ENCODE measurements at regions not wholly inside any gene's neighbourhood (a gene's known extent, or its start where the extent isn't known, plus 50 kb on each side); places are given as distances from the start of the nearest gene placed in this dataset.

DNA sequence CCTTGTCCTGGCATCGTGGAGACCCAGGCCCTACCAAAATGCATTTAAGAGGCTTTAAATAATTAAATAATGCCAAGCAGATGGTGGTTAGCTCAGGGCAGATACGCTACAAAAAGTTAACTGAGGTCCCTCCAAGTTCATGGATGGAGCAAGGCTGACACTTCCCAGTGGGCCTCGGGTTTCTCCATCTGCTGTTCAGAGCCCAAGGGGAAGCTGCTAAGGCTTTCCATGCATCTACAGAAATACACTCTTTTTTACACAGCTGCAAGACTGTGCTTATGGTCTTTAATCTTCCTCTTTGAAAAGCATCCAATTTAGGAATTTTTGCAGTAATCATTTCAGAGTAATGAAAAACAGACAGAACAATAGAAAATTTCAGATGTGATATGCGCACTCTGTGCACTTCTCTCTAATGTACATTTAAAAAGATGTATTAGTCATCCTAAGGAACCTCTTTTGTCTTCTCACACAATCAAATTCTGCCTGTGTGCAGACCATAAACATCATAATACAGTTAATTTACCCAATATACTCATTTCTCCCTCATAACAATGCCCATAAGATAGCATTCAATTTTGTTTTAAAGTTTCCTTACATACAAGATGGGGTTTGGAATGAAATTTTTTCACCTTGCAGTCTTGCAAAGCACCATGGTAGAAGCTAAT, 173.2 kb upstream of the ATP1B1 start:
- CTCF ChIA-PET, result no interaction called here
- Mint-ChIP-seq H3K4me3 (no peak overlapping the region), H3K9me3 (peaks cover 0 to 5% (median 0%) of the 10 kb centered on the region in 11 donors), H3K4me1 (no peaks in the 10 kb centered on the region), H3K27ac (no peak overlapping the region), H3K27me3 (peaks cover 10 to 53% (median 14%) of the 10 kb centered on the region in 5 donors), H3K36me3 (no peaks in the 10 kb centered on the region)
- ATAC-seq, result no peak
- Histone ChIP-seq H3K9me3 (ENCODE audit: control insufficient read depth in 2 of 3, low read length in 3 of 3) (no peaks in the 10 kb centered on the region), H3K4me3 (ENCODE audit: low read length) (no peak overlapping the region), H3K36me3 (ENCODE audit: control insufficient read depth in 2 of 3, insufficient read depth in 3 of 3, low read length in 3 of 3) (no peaks in the 10 kb centered on the region), H3K4me1 (ENCODE audit: control insufficient read depth in 2 of 2, insufficient read depth in 2 of 2, low read length in 2 of 2) (no peaks in the 10 kb centered on the region), H3K27ac (ENCODE audit: low read depth, low read length) (no peak overlapping the region), H3K27me3 (ENCODE audit: control insufficient read depth in 2 of 2, insufficient read depth in 2 of 2, low read length in 2 of 2) (peaks cover 0 to 3% of the 10 kb centered on the region in 2 donors)
- intact Hi-C loops (cut with micrococcal nuclease), result no loop called here
- POLR2A ChIA-PET, result no interaction called here
- DNase-seq, result no peak

- H3K9me3 ChIP-seq (ENCODE audit: control insufficient read depth in 2 of 3, low read length in 3 of 3), result no peaks in the 10 kb centered on the region
- POLR2A ChIA-PET, result interaction anchor here (0.6 kb wide), 1 partner anchor 481 kb away, joined by 3 read pairs; no protein-coding TSS in a partner anchor
- no peak overlapping the region for H3K27ac Mint-ChIP-seq
- no peaks in the 10 kb centered on the region for H3K4me1 Mint-ChIP-seq
- H3K36me3 Mint-ChIP-seq, result no peaks in the 10 kb centered on the region
- DNase-seq (no peak), ATAC-seq (no peak)
- H3K27ac ChIP-seq (ENCODE audit: low read depth, low read length), result no peak overlapping the region
- intact Hi-C loops (cut with micrococcal nuclease), result no loop called here
- CTCF ChIA-PET, result no interaction called here
- peaks cover 0 to 37% (median 15%) of the 10 kb centered on the region in 5 donors for H3K27me3 Mint-ChIP-seq
- no peaks in the 10 kb centered on the region for H3K27me3 ChIP-seq (ENCODE audit: control insufficient read depth in 2 of 2, insufficient read depth in 2 of 2, low read length in 2 of 2)
- no peaks in the 10 kb centered on the region for H3K4me1 ChIP-seq (ENCODE audit: control insufficient read depth in 2 of 2, insufficient read depth in 2 of 2, low read length in 2 of 2)
- H3K9me3 Mint-ChIP-seq, result peaks cover 0 to 2% (median 0%) of the 10 kb centered on the region in 11 donors
- no peaks in the 10 kb centered on the region for H3K36me3 ChIP-seq (ENCODE audit: control insufficient read depth in 2 of 3, insufficient read depth in 3 of 3, low read length in 3 of 3)
- H3K4me3 Mint-ChIP-seq, result no peak overlapping the region
- H3K4me3 ChIP-seq (ENCODE audit: low read length), result no peak overlapping the region
Observed at GRCh38 chr1:168939110-168939946, 167.2 kb upstream of the ATP1B1 start.

- no peak overlapping the region for H3K27ac ChIP-seq (ENCODE audit: low read depth, low read length)
- H3K27me3 ChIP-seq (ENCODE audit: control insufficient read depth in 2 of 2, insufficient read depth in 2 of 2, low read length in 2 of 2), result no peaks in the 10 kb centered on the region
- no peaks in the 10 kb centered on the region for H3K4me1 ChIP-seq (ENCODE audit: control insufficient read depth in 2 of 2, insufficient read depth in 2 of 2, low read length in 2 of 2)
- DNase-seq (no peak), ATAC-seq (no peak)
- no peaks in the 10 kb centered on the region for H3K36me3 ChIP-seq (ENCODE audit: control insufficient read depth in 2 of 3, insufficient read depth in 3 of 3, low read length in 3 of 3)
- Mint-ChIP-seq H3K27ac (no peak overlapping the region), H3K4me3 (no peak overlapping the region), H3K9me3 (peaks cover 0 to 2% (median 0%) of the 10 kb centered on the region in 11 donors), H3K27me3 (peaks cover 0 to 38% (median 15%) of the 10 kb centered on the region in 5 donors), H3K36me3 (no peaks in the 10 kb centered on the region), H3K4me1 (no peaks in the 10 kb centered on the region)
- POLR2A ChIA-PET, result interaction anchor here (0.6 kb wide), 1 partner anchor 482 kb away, joined by 3 read pairs; no protein-coding TSS in a partner anchor
- no peaks in the 10 kb centered on the region for H3K9me3 ChIP-seq (ENCODE audit: control insufficient read depth in 2 of 3, low read length in 3 of 3)
- intact Hi-C loops (cut with micrococcal nuclease), result no loop called here
- H3K4me3 ChIP-seq (ENCODE audit: low read length), result no peak overlapping the region
- CTCF ChIA-PET, result no interaction called here
Observed at GRCh38 chr1:168939947-168940223, 166.6 kb upstream of the ATP1B1 start.

GRCh38 chr1:168941640-168942039, 164.8 kb upstream of the ATP1B1 start:
- no peaks in the 10 kb centered on the region for H3K4me1 Mint-ChIP-seq
- no peaks in the 10 kb centered on the region for H3K36me3 ChIP-seq (ENCODE audit: control insufficient read depth in 2 of 3, insufficient read depth in 3 of 3, low read length in 3 of 3)
- no peak for ATAC-seq
- POLR2A ChIA-PET, result no interaction called here
- H3K36me3 Mint-ChIP-seq, result no peaks in the 10 kb centered on the region
- no peaks in the 10 kb centered on the region for H3K4me1 ChIP-seq (ENCODE audit: control insufficient read depth in 2 of 2, insufficient read depth in 2 of 2, low read length in 2 of 2)
- no peak overlapping the region for H3K4me3 ChIP-seq (ENCODE audit: low read length)
- CTCF ChIA-PET, result no interaction called here
- no peak overlapping the region for H3K4me3 Mint-ChIP-seq
- H3K9me3 ChIP-seq (ENCODE audit: control insufficient read depth in 2 of 3, low read length in 3 of 3), result no peaks in the 10 kb centered on the region
- H3K27me3 ChIP-seq (ENCODE audit: control insufficient read depth in 2 of 2, insufficient read depth in 2 of 2, low read length in 2 of 2), result no peaks in the 10 kb centered on the region
- H3K27me3 Mint-ChIP-seq, result peaks cover 0 to 38% (median 18%) of the 10 kb centered on the region in 5 donors
- intact Hi-C loops (cut with micrococcal nuclease), result no loop called here
- H3K27ac ChIP-seq (ENCODE audit: low read depth, low read length), result no peak overlapping the region
- no peak overlapping the region for H3K27ac Mint-ChIP-seq
- H3K9me3 Mint-ChIP-seq, result no peaks in the 10 kb centered on the region
- DNase-seq, result no peak

GRCh38 chr1:168942165-168942564, 164.3 kb upstream of the ATP1B1 start:
- no peak for ATAC-seq
- Histone ChIP-seq H3K27ac (ENCODE audit: low read depth, low read length) (no peak overlapping the region), H3K4me1 (ENCODE audit: control insufficient read depth in 2 of 2, insufficient read depth in 2 of 2, low read length in 2 of 2) (no peaks in the 10 kb centered on the region), H3K9me3 (ENCODE audit: control insufficient read depth in 2 of 3, low read length in 3 of 3) (no peaks in the 10 kb centered on the region), H3K4me3 (ENCODE audit: low read length) (no peak overlapping the region), H3K36me3 (ENCODE audit: control insufficient read depth in 2 of 3, insufficient read depth in 3 of 3, low read length in 3 of 3) (no peaks in the 10 kb centered on the region), H3K27me3 (ENCODE audit: control insufficient read depth in 2 of 2, insufficient read depth in 2 of 2, low read length in 2 of 2) (no peaks in the 10 kb centered on the region)
- intact Hi-C loops (cut with micrococcal nuclease), result no loop called here
- no peaks in the 10 kb centered on the region for H3K36me3 Mint-ChIP-seq
- ChIA-PET POLR2A (no interaction called here), CTCF (no interaction called here)
- no peaks in the 10 kb centered on the region for H3K4me1 Mint-ChIP-seq
- peaks cover 0 to 38% (median 18%) of the 10 kb centered on the region in 5 donors for H3K27me3 Mint-ChIP-seq
- H3K4me3 Mint-ChIP-seq, result no peak overlapping the region
- no peak overlapping the region for H3K27ac Mint-ChIP-seq
- no peaks in the 10 kb centered on the region for H3K9me3 Mint-ChIP-seq
- no peak for DNase-seq

- Mint-ChIP-seq H3K4me1 (no peaks in the 10 kb centered on the region), H3K27ac (no peak overlapping the region), H3K4me3 (no peak overlapping the region), H3K36me3 (no peaks in the 10 kb centered on the region), H3K27me3 (peaks cover 0 to 32% (median 19%) of the 10 kb centered on the region in 5 donors), H3K9me3 (no peaks in the 10 kb centered on the region)
- ChIA-PET POLR2A (no interaction called here), CTCF (no interaction called here)
- H3K4me1 ChIP-seq (ENCODE audit: control insufficient read depth in 2 of 2, insufficient read depth in 2 of 2, low read length in 2 of 2), result no peaks in the 10 kb centered on the region
- H3K9me3 ChIP-seq (ENCODE audit: control insufficient read depth in 2 of 3, low read length in 3 of 3), result no peaks in the 10 kb centered on the region
- no peak overlapping the region for H3K4me3 ChIP-seq (ENCODE audit: low read length)
- intact Hi-C loops (cut with micrococcal nuclease), result no loop called here
- ATAC-seq, result no peak
- H3K27ac ChIP-seq (ENCODE audit: low read depth, low read length), result no peak overlapping the region
- H3K36me3 ChIP-seq (ENCODE audit: control insufficient read depth in 2 of 3, insufficient read depth in 3 of 3, low read length in 3 of 3), result no peaks in the 10 kb centered on the region
- H3K27me3 ChIP-seq (ENCODE audit: control insufficient read depth in 2 of 2, insufficient read depth in 2 of 2, low read length in 2 of 2), result no peaks in the 10 kb centered on the region
- no peak for DNase-seq
Observed at GRCh38 chr1:168945870-168946269, 160.6 kb upstream of the ATP1B1 start.

DNA sequence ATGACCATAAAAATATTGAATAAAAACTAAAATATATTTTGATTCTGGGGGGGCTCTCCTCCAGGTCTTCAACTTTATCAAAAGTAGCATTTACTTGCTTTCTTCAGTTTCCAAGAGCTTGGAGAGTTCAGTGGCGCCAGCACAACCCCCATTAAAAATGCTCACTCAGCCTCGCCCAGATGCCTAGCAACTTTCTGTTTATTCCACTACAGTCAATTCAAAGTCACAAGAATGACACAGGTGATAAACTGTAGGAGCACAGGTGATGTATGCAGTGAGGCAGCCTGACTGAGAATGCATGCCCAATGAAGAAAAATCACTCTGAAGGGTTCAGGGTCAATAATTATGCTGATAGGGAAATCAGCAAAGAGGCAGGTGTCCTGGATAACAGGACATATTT, 159.4 kb upstream of the ATP1B1 start:
- POLR2A ChIA-PET, result no interaction called here
- ATAC-seq (no peak), DNase-seq (no peak)
- H3K36me3 ChIP-seq (ENCODE audit: control insufficient read depth in 2 of 3, insufficient read depth in 3 of 3, low read length in 3 of 3), result no peaks in the 10 kb centered on the region
- H3K27me3 Mint-ChIP-seq, result peaks cover 0 to 25% (median 17%) of the 10 kb centered on the region in 5 donors
- intact Hi-C loops (cut with micrococcal nuclease), result no loop called here
- no peaks in the 10 kb centered on the region for H3K9me3 Mint-ChIP-seq
- no peaks in the 10 kb centered on the region for H3K4me1 ChIP-seq (ENCODE audit: control insufficient read depth in 2 of 2, insufficient read depth in 2 of 2, low read length in 2 of 2)
- CTCF ChIA-PET, result no interaction called here
- H3K27ac ChIP-seq (ENCODE audit: low read depth, low read length), result no peak overlapping the region
- H3K4me3 ChIP-seq (ENCODE audit: low read length), result no peak overlapping the region
- H3K36me3 Mint-ChIP-seq, result no peaks in the 10 kb centered on the region
- no peaks in the 10 kb centered on the region for H3K27me3 ChIP-seq (ENCODE audit: control insufficient read depth in 2 of 2, insufficient read depth in 2 of 2, low read length in 2 of 2)
- H3K27ac Mint-ChIP-seq, result no peak overlapping the region
- H3K9me3 ChIP-seq (ENCODE audit: control insufficient read depth in 2 of 3, low read length in 3 of 3), result no peaks in the 10 kb centered on the region
- no peaks in the 10 kb centered on the region for H3K4me1 Mint-ChIP-seq
- no peak overlapping the region for H3K4me3 Mint-ChIP-seq

Data from naive thymus-derived CD4-positive, alpha-beta T cell (primary cell).